ENCODE measurements at regions not wholly inside any gene's neighbourhood (a gene's known extent, or its start where the extent isn't known, plus 50 kb on each side); places are given as distances from the start of the nearest gene placed in this dataset.

- POLR2A ChIA-PET, result no interaction called here
These were observed 139.9 kb downstream of the MRM1 start for GRCh38 chr17:36741019-36741902.

GRCh38 chr17:36742267-36743000 is 141.1 kb downstream of the MRM1 start:
- Histone ChIP-seq H3K9me3 (ENCODE audit: control insufficient read depth, insufficient read depth, low read depth, low read length) (no peaks in the 10 kb centered on the region), H3K27ac (ENCODE audit: extremely low read depth, low read depth, low read length) (no peak overlapping the region), H3K4me1 (ENCODE audit: control insufficient read depth, insufficient read depth, low read length) (no peaks in the 10 kb centered on the region), H3K4me3 (ENCODE audit: low read depth, low read length) (no peak overlapping the region), H3K36me3 (ENCODE audit: control insufficient read depth in 2 of 2, insufficient read depth in 1 of 2, low read length in 2 of 2) (no peaks in the 10 kb centered on the region; a peak in 1 of 3 replicates)
- POLR2A ChIA-PET, result no interaction called here
- CTCF ChIA-PET, result no interaction called here
- TF ChIP-seq WT1 (tag by site-specific recombination; IDR thresholded peaks at IDR 0.05) (0 out of 2 replicates have a peak, but pooled peaks have one; percentile 16), ZNF148 (tag by site-specific recombination; IDR thresholded peaks at IDR 0.05; ENCODE audit: borderline replicate concordance) (no peak), ZBTB48 (tag by site-specific recombination; IDR thresholded peaks at IDR 0.05) (no peak), ZIC2 (tag by site-specific recombination; IDR thresholded peaks at IDR 0.05) (peak; percentile 94), ZBTB8A (tag by site-specific recombination; IDR thresholded peaks at IDR 0.05) (peak; percentile 26; the same call in 1 of the 2 replicates), ZNF791 (tag by site-specific recombination; IDR thresholded peaks at IDR 0.05) (no peak), ZNF324 (tag by site-specific recombination; IDR thresholded peaks at IDR 0.05) (no peak), FEZF1 (tag by site-specific recombination; IDR thresholded peaks at IDR 0.05) (no peak), ZNF404 (tag by site-specific recombination; IDR thresholded peaks at IDR 0.05) (no peak), ZNF391 (tag by site-specific recombination; IDR thresholded peaks at IDR 0.05; ENCODE audit: borderline replicate concordance, low read depth) (no peak), ZNF398 (tag by site-specific recombination; IDR thresholded peaks at IDR 0.05) (0 out of 2 replicates have a peak, but pooled peaks have one; percentile 38)

More at GRCh38 chr17:36741019-36741902, 139.9 kb downstream of the MRM1 start:
- Histone ChIP-seq H3K4me3 (ENCODE audit: low read depth, low read length) (no peak overlapping the region), H3K36me3 (ENCODE audit: control insufficient read depth in 2 of 2, insufficient read depth in 1 of 2, low read length in 2 of 2) (no peaks in the 10 kb centered on the region; a peak in 1 of 3 replicates), H3K4me1 (ENCODE audit: control insufficient read depth, insufficient read depth, low read length) (no peaks in the 10 kb centered on the region), H3K9me3 (ENCODE audit: control insufficient read depth, insufficient read depth, low read depth, low read length) (no peaks in the 10 kb centered on the region), H3K27ac (ENCODE audit: extremely low read depth, low read depth, low read length) (no peak overlapping the region)
- CTCF ChIA-PET, result no interaction called here
- TF ChIP-seq ZSCAN4 (tag by site-specific recombination; IDR thresholded peaks at IDR 0.05) (peak; percentile 99), ZFHX2 (tag by site-specific recombination; conservative IDR thresholded peaks at IDR 0.05) (peak; percentile 99), ZNF785 (tag by site-specific recombination; IDR thresholded peaks at IDR 0.05) (0 out of 2 replicates have a peak, but pooled peaks have one; percentile 17), YY2 (tag by site-specific recombination; IDR thresholded peaks at IDR 0.05) (peak; percentile 37; the same call in 1 of the 2 replicates), ZNF513 (tag by site-specific recombination; IDR thresholded peaks at IDR 0.05) (no peak), ZBTB20 (tag by site-specific recombination; IDR thresholded peaks at IDR 0.05) (0 out of 2 replicates have a peak, but pooled peaks have one; percentile 16), GLI4 (tag by site-specific recombination; IDR thresholded peaks at IDR 0.05) (no peak), ZNF707 (tag by site-specific recombination; IDR thresholded peaks at IDR 0.05) (0 out of 2 replicates have a peak, but pooled peaks have one; percentile 19), EGR2 (tag by site-specific recombination; IDR thresholded peaks at IDR 0.05; ENCODE audit: low read depth) (peak; percentile 99), ZNF791 (tag by site-specific recombination; IDR thresholded peaks at IDR 0.05) (0 out of 2 replicates have a peak, but pooled peaks have one; percentile 9), AEBP2 (tag by site-specific recombination; IDR thresholded peaks at IDR 0.05; ENCODE audit: borderline replicate concordance) (0 out of 2 replicates have a peak, but pooled peaks have one; percentile 10), ZNF311 (tag by site-specific recombination; IDR thresholded peaks at IDR 0.05; ENCODE audit: borderline replicate concordance) (0 out of 2 replicates have a peak, but pooled peaks have one; percentile 34), ZEB2 (tag by site-specific recombination; IDR thresholded peaks at IDR 0.05) (no peak)

Data from HEK293 (cell line).